Sigmoid colon (tissue), 6 donors: ENCODE measurements at regions not wholly inside any gene's neighbourhood (a gene's known extent, or its start where the extent isn't known, plus 50 kb on each side); places are given as distances from the start of the nearest gene placed in this dataset.
"Not testable (repeated sequence)": the region's sequence is repeated elsewhere in the genome, so short reads cannot be mapped to it uniquely, and the experiment has no call there.

ENCODE experiments used
- DNase-seq: peaks from one replicate; pipeline ENCODE4 v3.0.0-alpha.2; 2019
- H3K27ac ChIP-seq, 4 donors: fragments of 200-600 bp; sonication (generic); one replicate each; pipeline ENCODE4 v1.5.1; 2016 to 2019; ENCODE audit warnings: mild to moderate bottlenecking in 1 of 4
- H3K27me3 ChIP-seq, 3 donors: fragments of 200-600 bp; sonication (generic); one replicate each; pipeline ENCODE4 v1.5.1; 2019; ENCODE audit warnings: mild to moderate bottlenecking in 1 of 3
- H3K36me3 ChIP-seq, 4 donors: fragments of 200-600 bp; sonication (generic); one replicate each; pipeline ENCODE4 v1.5.1; 2016 to 2019
- H3K4me1 ChIP-seq, 4 donors: fragments of 200-600 bp; sonication (generic); one replicate each; pipeline ENCODE4 v1.5.1; 2017 to 2019
- H3K4me3 ChIP-seq, 4 donors: fragments of 200-600 bp; sonication (generic); one replicate each; pipeline ENCODE4 v1.5.1; 2017 to 2019; ENCODE audit warnings: mild to moderate bottlenecking in 2 of 4, moderate library complexity in 1 of 4
- H3K9me3 ChIP-seq, 4 donors: fragments of 200-600 bp in 3 of 4; sonication (generic) in 3 of 4; one replicate each; pipeline versions ENCODE4 v1.5.1 to v1.6.1; 2013 to 2019
- EP300 ChIP-seq, 4 donors: sonication (generic); formaldehyde crosslinking; IDR thresholded peaks; one replicate each; pipeline ENCODE4 v1.6.1; 2017; ENCODE audit warnings: antibody characterized with exemption in 4 of 4
- POLR2AphosphoS5 ChIP-seq, 4 donors: sonication (generic); formaldehyde crosslinking; IDR thresholded peaks; one replicate each; pipeline ENCODE4 v1.6.1; 2017; ENCODE audit warnings: antibody characterized with exemption in 4 of 4
- WGBS, 2 donors: extraction: QIAGEN DNeasy Blood & Tissue Kit; methylation state at CpG; one replicate each; pipeline ENCODE4 v1.1.7; 2013; 5-methylcytosine and 5-hydroxymethylcytosine counted together
- intact Hi-C: fragments of 100-400 bp; cut with DNase I; formaldehyde crosslinking; loops from one replicate; pipeline ENCODE4 v1.15.1; 2023
- TF ChIP-seq, protein P1 (sequence below), 4 experiments: fragments of 450-650 bp in 3 of 4; fragments of 200-600 bp in 1 of 4; IDR thresholded peaks; one replicate each; pipeline ENCODE4 v1.5.1; 2016 to 2019; ENCODE audit warnings: antibody characterized with exemption in 4 of 4, mild to moderate bottlenecking in 3 of 4, moderate library complexity in 2 of 4
- donor health status: healthy with polysubstance abuse.
- donor health status: healthy.

DNA sequence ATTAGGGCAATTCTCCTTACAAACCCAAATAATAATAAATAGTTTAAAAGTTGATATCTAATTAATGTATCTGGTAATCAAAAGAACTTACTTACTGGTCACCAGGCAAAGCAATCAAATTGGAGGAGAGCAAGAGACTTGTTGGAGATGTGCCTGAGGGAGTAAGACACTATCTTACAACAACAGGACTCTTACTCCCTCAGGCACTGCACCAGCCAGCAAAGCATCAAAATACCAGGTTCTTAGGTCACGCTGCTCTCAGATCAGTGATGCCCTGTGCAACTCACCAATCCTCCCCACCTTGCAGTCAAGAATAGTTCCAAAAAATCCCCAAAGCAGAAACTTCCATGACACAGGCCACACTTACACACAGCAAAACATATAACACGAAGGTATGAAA is 117.0 kb downstream of the PRR15 start:
- DNase-seq, H3K27me3 ChIP-seq, H3K9me3 ChIP-seq, H3K4me3 ChIP-seq, H3K27ac ChIP-seq, intact Hi-C loops, H3K36me3 ChIP-seq: not testable (repeated sequence)
- WGBS, 2 donors = 85 to 87% methylated on average over 2 of the region's 2 CpGs
- peaks cover 0 to 11% (median 5%) of the 10 kb centered on the region in 4 donors for H3K4me1 ChIP-seq

DNA sequence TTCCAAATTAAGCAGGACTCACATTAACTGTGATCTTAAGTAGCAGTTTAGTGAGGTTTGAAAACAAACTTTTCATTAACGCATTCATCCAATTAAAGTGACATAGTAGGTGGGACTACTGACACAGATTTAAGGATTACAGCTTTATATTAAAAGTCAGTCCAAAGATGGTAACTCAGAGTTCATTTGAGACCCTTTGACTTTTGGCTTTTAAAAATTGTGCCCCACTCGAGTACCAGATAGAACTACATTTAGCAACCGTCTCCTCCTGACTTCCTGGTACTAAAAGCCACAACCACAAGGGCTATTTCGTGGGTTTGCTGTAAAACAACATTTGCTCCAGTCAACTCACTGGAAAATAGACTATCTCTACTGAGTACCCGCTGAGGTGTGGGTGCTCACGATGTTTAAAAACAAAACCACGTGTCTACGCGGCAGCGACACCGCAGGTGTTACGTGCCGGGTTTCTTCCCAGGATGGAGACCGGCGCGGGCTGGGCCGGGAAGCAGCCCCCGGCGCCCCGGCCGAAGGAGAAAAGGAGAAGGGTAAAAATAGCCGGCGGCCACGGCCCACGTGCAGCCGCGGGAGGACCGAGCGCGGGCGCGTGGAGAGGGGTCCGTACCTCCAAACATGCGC is 120.6 kb downstream of the PRR15 start:
- DNase-seq, H3K9me3 ChIP-seq, H3K27me3 ChIP-seq, H3K36me3 ChIP-seq, intact Hi-C loops: not testable (repeated sequence)
- H3K4me1 ChIP-seq = peaks cover 0 to 18% (median 8%) of the 10 kb centered on the region in 4 donors
- 0 to 1% methylated on average over 31 to 32 of the region's 34 CpGs for WGBS, 2 donors
- peak overlapping the region; percentile 93 to 99 (median 96) for H3K27ac ChIP-seq
- H3K4me3 ChIP-seq = peak overlapping the region; percentile 74 to 97 (median 88)

DNA sequence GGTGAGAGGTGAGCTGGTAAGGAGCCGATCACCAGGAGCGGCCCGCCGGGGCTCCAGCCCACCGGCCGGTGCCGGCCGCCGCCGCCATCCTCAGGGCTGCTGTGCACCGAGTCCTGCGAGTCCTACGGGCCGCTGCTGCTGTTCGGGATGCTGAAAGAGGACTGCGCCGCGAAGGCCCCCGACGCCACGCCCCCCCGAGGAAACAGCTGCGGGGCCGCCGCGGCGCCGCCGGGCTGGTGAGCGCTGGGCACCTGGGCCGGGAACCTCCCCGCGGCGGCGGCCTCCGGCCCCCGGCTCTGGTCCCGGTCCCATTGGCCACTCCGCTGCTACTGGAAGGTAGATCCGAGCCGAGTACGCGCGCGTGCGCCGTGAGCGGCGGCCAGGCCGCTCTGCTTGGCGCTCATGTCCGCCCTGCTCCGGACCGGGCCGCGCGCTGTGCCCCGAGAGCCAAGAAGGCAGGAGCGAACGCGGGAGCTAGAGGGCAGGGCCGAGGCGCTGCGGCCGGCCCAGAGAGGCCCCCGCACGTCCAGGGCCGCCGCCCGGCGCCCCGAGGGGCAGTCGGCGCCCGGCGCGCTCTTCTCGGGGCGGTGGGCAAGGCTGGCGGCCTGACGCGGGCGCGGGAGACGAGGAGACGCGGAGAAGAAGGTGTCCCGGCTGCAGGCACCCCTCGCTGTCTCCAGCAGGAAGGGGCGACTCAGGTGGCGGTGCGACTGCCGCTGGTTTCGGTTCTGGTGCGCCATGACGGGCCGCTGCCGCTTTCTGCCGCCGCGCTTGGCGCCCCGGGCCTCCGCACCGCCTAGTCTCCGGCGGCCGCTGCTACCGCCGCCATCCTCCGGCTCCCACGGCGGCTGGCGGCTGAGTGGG is 121.3 kb upstream of the WIPF3 start:
- TF ChIP-seq EP300 (IDR thresholded peaks at IDR 0.05) = no peak
- TF ChIP-seq, protein P1, sequence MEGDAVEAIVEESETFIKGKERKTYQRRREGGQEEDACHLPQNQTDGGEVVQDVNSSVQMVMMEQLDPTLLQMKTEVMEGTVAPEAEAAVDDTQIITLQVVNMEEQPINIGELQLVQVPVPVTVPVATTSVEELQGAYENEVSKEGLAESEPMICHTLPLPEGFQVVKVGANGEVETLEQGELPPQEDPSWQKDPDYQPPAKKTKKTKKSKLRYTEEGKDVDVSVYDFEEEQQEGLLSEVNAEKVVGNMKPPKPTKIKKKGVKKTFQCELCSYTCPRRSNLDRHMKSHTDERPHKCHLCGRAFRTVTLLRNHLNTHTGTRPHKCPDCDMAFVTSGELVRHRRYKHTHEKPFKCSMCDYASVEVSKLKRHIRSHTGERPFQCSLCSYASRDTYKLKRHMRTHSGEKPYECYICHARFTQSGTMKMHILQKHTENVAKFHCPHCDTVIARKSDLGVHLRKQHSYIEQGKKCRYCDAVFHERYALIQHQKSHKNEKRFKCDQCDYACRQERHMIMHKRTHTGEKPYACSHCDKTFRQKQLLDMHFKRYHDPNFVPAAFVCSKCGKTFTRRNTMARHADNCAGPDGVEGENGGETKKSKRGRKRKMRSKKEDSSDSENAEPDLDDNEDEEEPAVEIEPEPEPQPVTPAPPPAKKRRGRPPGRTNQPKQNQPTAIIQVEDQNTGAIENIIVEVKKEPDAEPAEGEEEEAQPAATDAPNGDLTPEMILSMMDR (IDR thresholded peaks at IDR 0.05) = no peak
- TF ChIP-seq POLR2AphosphoS5 (IDR thresholded peaks at IDR 0.05) = peak in 2 of 4 donors; percentile 64 to 74
- H3K27me3 ChIP-seq = no peaks in the 10 kb centered on the region
- peak overlapping the region; percentile 74 to 97 (median 88) for H3K4me3 ChIP-seq
- peak overlapping the region; percentile 93 to 99 (median 96) for H3K27ac ChIP-seq
- DNase-seq = peak; percentile 88
- no peaks in the 10 kb centered on the region for H3K36me3 ChIP-seq
- H3K9me3 ChIP-seq = no peaks in the 10 kb centered on the region
- peaks cover 0 to 18% (median 8%) of the 10 kb centered on the region in 4 donors for H3K4me1 ChIP-seq
- 1% methylated on average over 114 of the region's 114 CpGs for WGBS, 2 donors
- intact Hi-C loops = loop anchor here (5.0 kb wide), 1 partner anchor 48 kb away; no protein-coding TSS in a partner anchor

DNA sequence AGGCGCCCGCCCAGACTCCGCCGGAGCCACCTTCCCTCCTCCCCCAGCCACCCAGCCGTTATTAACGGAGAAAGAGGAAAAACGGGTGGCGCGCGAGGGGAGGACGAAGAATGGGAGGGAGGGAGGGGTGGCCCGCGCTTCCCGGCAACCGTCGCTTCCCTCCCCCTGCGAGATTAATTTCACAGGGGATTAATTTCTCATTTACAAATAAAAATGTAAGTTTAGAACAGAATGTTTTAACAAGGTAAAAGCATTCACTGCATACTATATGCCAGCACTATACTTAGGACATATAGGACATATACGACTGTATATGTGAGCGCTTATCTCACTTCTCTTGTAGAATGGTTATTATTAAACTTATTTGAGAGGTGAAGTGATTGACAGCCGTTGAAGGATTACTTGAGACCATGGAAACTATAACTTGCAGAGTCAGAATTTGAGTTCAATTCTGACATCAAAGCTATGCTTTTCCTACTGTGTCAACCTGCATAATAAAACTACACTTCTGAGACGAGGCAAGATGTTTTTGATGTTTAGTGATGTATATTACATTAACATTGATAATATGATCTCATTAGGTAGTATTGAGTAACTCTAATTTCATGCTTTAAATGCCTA is 120.5 kb upstream of the WIPF3 start:
- H3K9me3 ChIP-seq, H3K27me3 ChIP-seq, H3K36me3 ChIP-seq, DNase-seq: not testable (repeated sequence)
- peak overlapping the region; percentile 74 to 97 (median 88) for H3K4me3 ChIP-seq
- peaks cover 0 to 18% (median 8%) of the 10 kb centered on the region in 4 donors for H3K4me1 ChIP-seq
- WGBS, 2 donors = 1 to 3% methylated on average over 19 to 21 of the region's 21 CpGs
- H3K27ac ChIP-seq = peak overlapping the region; percentile 93 to 99 (median 96)
- intact Hi-C loops = loop anchor here (5.0 kb wide), 1 partner anchor 48 kb away; no protein-coding TSS in a partner anchor

DNA sequence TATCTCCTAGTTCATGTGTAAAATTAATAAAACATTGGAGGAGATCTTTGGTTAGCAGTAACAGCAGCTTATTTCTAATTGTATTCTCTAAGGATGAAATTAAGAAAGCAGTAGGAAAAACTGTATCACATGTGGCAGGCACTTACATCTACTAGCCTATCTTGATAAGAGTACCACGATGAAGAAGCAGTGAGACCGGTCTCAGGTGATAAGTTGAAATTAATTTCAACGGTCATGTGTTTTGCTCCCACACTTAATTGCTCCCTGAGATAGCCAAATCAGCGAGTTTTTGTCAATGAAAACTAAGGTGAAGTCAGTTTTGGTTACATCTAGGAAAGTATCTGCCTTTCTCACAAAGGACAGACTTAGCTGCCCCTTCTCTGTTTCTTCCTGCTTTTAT is 115.8 kb upstream of the WIPF3 start:
- intact Hi-C loops, DNase-seq, H3K9me3 ChIP-seq, H3K27ac ChIP-seq, H3K4me3 ChIP-seq, H3K36me3 ChIP-seq, H3K27me3 ChIP-seq, H3K4me1 ChIP-seq: not testable (repeated sequence)
- 77 to 81% methylated on average over 4 of the region's 4 CpGs for WGBS, 2 donors

DNA sequence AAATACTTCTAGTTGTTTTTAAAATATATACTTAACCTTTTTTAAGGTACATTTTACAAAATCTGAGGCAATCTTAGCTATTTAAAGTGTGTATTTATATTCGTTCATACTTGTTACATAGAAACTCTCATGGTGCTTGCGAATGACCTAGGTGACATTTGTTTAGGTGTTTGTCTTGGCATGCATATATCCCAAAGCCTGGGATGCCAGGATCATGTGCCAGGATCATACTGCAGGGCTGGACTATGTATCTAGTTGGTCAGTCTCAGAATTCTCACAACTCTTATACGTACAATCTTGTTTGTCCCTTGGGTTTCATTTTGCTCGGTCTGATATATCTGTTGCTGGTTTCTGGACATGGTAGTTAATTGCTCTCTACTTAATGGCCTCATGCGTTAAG is 109.9 kb upstream of the WIPF3 start:
- DNase-seq, intact Hi-C loops, H3K27me3 ChIP-seq, H3K4me3 ChIP-seq, H3K9me3 ChIP-seq, H3K27ac ChIP-seq, H3K4me1 ChIP-seq, H3K36me3 ChIP-seq: not testable (repeated sequence)
- 36 to 75% methylated on average over 5 of the region's 5 CpGs for WGBS, 2 donors

DNA sequence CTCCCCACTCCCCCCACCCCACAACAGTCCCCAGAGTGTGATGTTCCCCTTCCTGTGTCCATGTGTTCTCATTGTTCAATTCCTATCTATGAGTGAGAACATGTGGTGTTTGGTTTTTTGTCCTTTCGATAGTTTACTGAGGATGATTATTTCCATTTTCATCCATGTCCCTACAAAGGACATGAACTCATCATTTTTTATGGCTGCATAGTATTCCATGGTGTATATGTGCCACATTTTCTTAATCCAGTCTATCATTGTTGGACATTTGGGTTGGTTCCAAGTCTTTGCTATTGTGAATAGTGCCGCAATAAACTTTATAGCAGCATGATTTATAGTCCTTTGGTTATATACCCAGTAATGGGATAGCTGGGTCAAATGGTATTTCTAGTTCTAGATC is 106.6 kb upstream of the WIPF3 start:
- H3K27me3 ChIP-seq, H3K36me3 ChIP-seq, intact Hi-C loops, H3K27ac ChIP-seq, H3K4me3 ChIP-seq, H3K9me3 ChIP-seq, H3K4me1 ChIP-seq, DNase-seq: not testable (repeated sequence)
- WGBS, 2 donors = 55 to 88% methylated on average over 2 of the region's 2 CpGs

DNA sequence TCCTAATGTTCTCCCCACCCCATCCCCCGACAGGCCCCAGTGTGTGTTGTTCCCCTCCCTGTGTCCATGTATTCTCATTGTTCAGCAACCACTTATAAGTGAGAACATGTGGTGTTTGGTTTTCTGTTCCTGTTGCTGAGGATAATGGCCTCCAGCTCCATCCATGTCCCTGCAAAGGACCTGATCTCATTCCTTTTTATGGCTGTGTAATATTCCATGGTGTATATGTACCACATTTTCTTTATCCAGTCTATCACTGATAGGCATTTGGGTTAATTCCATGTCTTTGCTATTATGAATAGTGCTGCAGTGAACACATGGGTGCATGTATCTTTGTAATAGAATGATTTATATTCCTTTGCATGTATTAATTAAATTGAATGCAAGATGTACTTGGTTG is 104.8 kb upstream of the WIPF3 start:
- H3K9me3 ChIP-seq, H3K4me1 ChIP-seq, intact Hi-C loops, DNase-seq, H3K27me3 ChIP-seq, H3K36me3 ChIP-seq, H3K4me3 ChIP-seq, H3K27ac ChIP-seq: not testable (repeated sequence)
- WGBS, 2 donors = 94 to 95% methylated on average over 1 of the region's 1 CpG

DNA sequence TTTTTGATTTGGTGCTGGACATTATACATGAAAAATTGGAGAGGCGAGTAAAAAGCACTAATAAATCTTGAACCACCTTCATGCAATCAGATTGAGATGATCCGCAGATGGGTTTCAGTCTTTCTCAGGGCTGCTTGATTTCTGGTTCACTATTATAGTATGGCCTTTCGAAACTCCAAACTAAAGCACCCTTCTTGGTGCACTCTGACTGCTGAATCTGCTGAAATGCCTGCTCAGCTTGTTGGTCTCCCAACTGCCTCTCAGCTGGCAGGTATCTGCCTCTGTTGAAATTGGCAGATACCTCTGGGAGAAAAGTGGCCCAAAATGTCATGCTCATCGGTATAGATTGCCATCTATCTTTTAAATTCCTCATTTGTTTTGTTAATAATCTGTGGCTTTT is 102.5 kb upstream of the WIPF3 start:
- 96% methylated on average over 4 of the region's 4 CpGs for WGBS, 2 donors
- H3K4me1 ChIP-seq, H3K27me3 ChIP-seq, H3K9me3 ChIP-seq, H3K4me3 ChIP-seq, H3K27ac ChIP-seq, DNase-seq, H3K36me3 ChIP-seq, intact Hi-C loops: not testable (repeated sequence)

DNA sequence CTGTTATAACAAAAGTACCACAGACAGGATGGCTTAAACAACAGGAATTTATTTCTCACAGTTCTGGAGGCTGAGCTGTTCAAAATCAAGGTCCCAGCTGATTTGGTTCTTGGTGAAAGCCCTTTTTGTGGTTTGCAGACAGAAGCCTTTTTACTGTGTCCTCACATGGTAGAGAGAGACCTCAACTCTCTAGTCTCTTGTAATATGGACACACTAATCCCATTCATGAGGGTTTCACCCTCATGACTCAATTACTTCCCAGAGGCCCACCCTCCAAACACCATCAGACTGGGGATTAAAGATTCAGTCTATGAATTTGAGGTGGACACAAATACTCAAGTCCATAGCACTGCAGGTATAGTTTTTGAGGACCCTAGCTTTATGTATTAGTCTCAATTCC is 97.3 kb upstream of the WIPF3 start:
- H3K27me3 ChIP-seq, H3K4me3 ChIP-seq, DNase-seq, H3K4me1 ChIP-seq, H3K27ac ChIP-seq, H3K36me3 ChIP-seq, intact Hi-C loops, H3K9me3 ChIP-seq: not testable (repeated sequence)

DNA sequence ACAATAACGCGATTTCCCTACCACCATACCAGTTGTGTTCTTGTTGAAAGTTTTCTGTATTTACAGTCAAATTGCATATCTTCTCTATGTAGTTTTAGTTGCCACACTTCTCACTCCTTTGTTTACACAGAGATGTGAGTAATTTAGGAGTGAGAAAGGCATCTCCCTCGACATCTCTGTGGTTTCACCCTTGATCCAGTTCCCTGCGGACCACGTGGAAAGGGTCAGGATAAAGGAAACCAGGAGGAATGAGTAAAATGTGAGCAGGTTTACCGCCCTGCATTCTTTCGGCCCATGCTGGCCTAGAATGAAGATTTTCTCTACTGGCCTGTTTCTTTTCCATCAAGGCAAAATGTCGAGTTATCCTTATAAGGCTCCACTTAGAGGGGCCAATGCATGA is 83.2 kb upstream of the WIPF3 start:
- H3K27me3 ChIP-seq, DNase-seq, H3K36me3 ChIP-seq, intact Hi-C loops, H3K9me3 ChIP-seq, H3K4me3 ChIP-seq: not testable (repeated sequence)
- WGBS, 2 donors = 11 to 47% methylated on average over 8 of the region's 8 CpGs
- Histone ChIP-seq H3K27ac (peak overlapping the region in 1 of 4 donors; percentile 14), H3K4me1 (peaks cover 0 to 11% (median 3%) of the 10 kb centered on the region in 4 donors)
